Mononuclear cell (primary cell): ENCODE measurements at regions not wholly inside any gene's neighbourhood (a gene's known extent, or its start where the extent isn't known, plus 50 kb on each side); places are given as distances from the start of the nearest gene placed in this dataset.

Experiments
- H3K27me3 ChIP-seq: 2 replicates; pipeline ENCODE4 v1.6.0; 2011; ENCODE audit warnings: low read length, control low read depth; ENCODE audit not compliant: insufficient read depth
- H3K4me1 ChIP-seq: 2 replicates; pipeline ENCODE4 v1.5.1; 2011; ENCODE audit warnings: mild to moderate bottlenecking, low read length, control low read depth; ENCODE audit not compliant: insufficient read depth
- H3K4me3 ChIP-seq: 2 replicates; pipeline ENCODE4 v1.5.1; 2011; ENCODE audit warnings: mild to moderate bottlenecking, low read length, moderate library complexity
- H3K9me3 ChIP-seq: 2 replicates; pipeline ENCODE4 v1.5.1; 2011; ENCODE audit warnings: low read depth, mild to moderate bottlenecking, control low read depth, low read length

DNA sequence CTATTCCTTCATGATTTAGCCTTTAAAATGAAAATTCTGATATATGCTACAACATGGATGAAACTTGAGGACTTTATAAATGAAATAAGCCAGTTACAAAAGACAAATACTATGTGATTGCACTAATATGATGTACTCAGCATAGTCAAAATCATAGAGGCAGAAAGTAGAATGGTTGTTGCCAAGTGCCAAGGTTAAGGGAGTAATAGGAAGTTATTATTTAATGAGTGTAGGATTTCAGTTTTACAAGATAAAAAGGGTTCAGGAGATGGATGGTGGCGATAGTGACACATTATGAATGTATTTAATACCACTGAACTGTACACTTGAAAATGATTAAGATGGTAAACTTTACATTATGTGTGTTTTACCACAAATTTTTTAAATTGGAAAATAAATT, 73.1 kb upstream of the FMN2 start:
- Histone ChIP-seq H3K4me1 (no peaks in the 10 kb centered on the region), H3K27me3 (no peaks in the 10 kb centered on the region), H3K9me3 (peaks cover 10% of the 10 kb centered on the region), H3K4me3 (no peak overlapping the region)

DNA sequence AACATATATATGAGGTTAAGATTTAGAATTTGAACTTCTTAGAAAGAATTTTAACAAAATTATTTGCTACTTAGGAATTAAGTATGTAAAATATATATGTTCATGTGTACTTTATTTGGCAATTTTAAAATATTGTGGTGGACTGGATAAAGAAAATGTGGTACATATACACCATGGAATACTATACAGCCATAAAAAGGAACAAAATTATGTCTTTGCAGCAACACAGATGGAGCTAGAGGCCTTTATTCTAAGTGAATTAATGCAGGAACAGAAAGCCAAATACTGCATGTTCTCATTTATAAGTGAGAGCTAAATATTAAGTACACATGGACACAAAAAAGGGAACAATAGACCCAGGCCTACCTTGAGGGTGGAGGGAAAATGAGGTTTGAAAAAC, 72.2 kb upstream of the FMN2 start:
- Histone ChIP-seq H3K4me1 (no peaks in the 10 kb centered on the region), H3K4me3 (no peak overlapping the region), H3K27me3 (no peaks in the 10 kb centered on the region), H3K9me3 (peaks cover 10% of the 10 kb centered on the region)

DNA sequence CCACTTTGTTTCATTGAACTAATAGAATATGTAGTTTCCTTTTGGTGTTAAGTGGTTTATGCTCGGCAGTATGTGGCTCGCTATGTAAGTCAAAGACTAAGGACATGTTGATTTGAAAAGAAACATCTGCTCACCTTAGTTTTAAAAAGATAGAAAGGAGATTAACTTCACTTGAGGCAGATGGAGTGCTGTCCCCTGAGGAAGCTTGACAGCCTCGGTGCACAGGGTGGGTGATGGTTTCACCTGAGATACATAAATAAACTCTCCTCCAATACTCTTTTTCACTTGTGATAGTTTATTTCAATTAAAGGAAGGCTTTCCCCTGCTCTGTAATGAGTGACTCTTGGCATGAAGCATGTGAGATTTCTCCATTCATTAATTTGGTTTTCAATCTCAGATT, 70.8 kb upstream of the FMN2 start:
- H3K27me3 ChIP-seq, result no peaks in the 10 kb centered on the region
- peaks cover 10% of the 10 kb centered on the region for H3K9me3 ChIP-seq
- H3K4me3 ChIP-seq, result no peak overlapping the region
- no peaks in the 10 kb centered on the region for H3K4me1 ChIP-seq

- H3K27me3 ChIP-seq, result no peaks in the 10 kb centered on the region
- H3K4me3 ChIP-seq, result no peak overlapping the region
- peaks cover 10% of the 10 kb centered on the region for H3K9me3 ChIP-seq
- H3K4me1 ChIP-seq, result no peaks in the 10 kb centered on the region
Measured at GRCh38 chr1:240021709-240022108, 70.0 kb upstream of the FMN2 start.

- Histone ChIP-seq H3K4me3 (no peak overlapping the region), H3K27me3 (no peaks in the 10 kb centered on the region), H3K4me1 (no peaks in the 10 kb centered on the region), H3K9me3 (no peaks in the 10 kb centered on the region)
Measured at GRCh38 chr1:240027059-240027462, 64.6 kb upstream of the FMN2 start.

- Histone ChIP-seq H3K9me3 (no peaks in the 10 kb centered on the region), H3K4me1 (no peaks in the 10 kb centered on the region), H3K4me3 (no peak overlapping the region), H3K27me3 (no peaks in the 10 kb centered on the region)
Measured at GRCh38 chr1:240029418-240029817, 62.3 kb upstream of the FMN2 start.

GRCh38 chr1:240030236-240030635, 61.4 kb upstream of the FMN2 start:
- H3K4me1 ChIP-seq, result no peaks in the 10 kb centered on the region
- H3K4me3 ChIP-seq, result no peak overlapping the region
- H3K27me3 ChIP-seq, result no peaks in the 10 kb centered on the region
- H3K9me3 ChIP-seq, result no peaks in the 10 kb centered on the region

DNA sequence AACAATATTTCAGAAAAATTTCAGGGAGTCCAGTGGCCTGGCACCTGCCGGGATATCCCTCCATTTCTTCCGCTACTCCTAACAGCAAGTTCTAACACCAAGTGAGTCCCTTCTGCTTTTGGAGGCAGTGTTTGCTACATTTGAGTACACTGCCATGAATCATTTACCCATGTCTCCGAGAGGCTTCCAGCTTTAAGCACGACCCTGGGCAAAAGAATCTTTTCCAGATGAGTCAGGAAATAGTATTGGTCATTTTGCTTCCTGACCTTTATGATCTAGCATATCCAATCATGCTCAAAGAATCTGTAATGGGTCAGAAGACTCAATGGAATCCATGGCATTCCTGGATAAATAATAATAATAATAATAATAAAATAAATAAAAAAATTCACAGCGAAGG, 60.7 kb upstream of the FMN2 start:
- H3K27me3 ChIP-seq, result no peaks in the 10 kb centered on the region
- no peak overlapping the region for H3K4me3 ChIP-seq
- no peaks in the 10 kb centered on the region for H3K4me1 ChIP-seq
- no peaks in the 10 kb centered on the region for H3K9me3 ChIP-seq

- no peaks in the 10 kb centered on the region for H3K4me1 ChIP-seq
- no peaks in the 10 kb centered on the region for H3K9me3 ChIP-seq
- no peaks in the 10 kb centered on the region for H3K27me3 ChIP-seq
- H3K4me3 ChIP-seq, result no peak overlapping the region
Measured at GRCh38 chr1:240031414-240031813, 60.3 kb upstream of the FMN2 start.

DNA sequence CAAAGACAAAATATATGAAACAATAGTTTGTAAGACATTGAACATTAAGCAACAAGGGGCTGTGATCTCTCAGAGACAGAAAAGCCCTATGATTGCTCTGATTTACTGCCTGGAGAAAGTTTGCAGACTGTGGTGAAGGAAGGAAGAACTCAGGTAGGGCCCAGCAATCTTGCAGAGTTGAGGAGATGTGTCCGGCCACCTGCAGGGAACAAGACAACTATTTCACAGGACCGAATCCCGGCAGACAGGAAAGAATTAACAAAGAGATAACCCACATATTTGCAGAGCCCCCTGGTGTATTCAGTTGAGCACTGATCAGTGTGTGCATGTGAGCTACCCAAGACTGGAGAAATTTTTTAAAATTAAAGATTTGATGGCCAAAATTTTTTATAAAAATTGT, 58.3 kb upstream of the FMN2 start:
- no peaks in the 10 kb centered on the region for H3K4me1 ChIP-seq
- no peaks in the 10 kb centered on the region for H3K27me3 ChIP-seq
- H3K9me3 ChIP-seq, result no peaks in the 10 kb centered on the region
- no peak overlapping the region for H3K4me3 ChIP-seq

- Histone ChIP-seq H3K4me3 (no peak overlapping the region), H3K27me3 (no peaks in the 10 kb centered on the region), H3K9me3 (no peaks in the 10 kb centered on the region), H3K4me1 (no peaks in the 10 kb centered on the region)
Measured at GRCh38 chr1:240036526-240036925, 55.2 kb upstream of the FMN2 start.
